ENCODE measurements at regions not wholly inside any gene's neighbourhood (a gene's known extent, or its start where the extent isn't known, plus 50 kb on each side); places are given as distances from the start of the nearest gene placed in this dataset.

GRCh38 chr4:129371065-129371464 lies 275.1 kb downstream of the C4orf33 start:
- intact Hi-C loops (cut with micrococcal nuclease): no loop called here
- ATAC-seq (ENCODE audit: low read depth) (no peak), DNase-seq (no peak)
- POLR2A ChIA-PET: no interaction called here
- TF ChIP-seq, protein P1, sequence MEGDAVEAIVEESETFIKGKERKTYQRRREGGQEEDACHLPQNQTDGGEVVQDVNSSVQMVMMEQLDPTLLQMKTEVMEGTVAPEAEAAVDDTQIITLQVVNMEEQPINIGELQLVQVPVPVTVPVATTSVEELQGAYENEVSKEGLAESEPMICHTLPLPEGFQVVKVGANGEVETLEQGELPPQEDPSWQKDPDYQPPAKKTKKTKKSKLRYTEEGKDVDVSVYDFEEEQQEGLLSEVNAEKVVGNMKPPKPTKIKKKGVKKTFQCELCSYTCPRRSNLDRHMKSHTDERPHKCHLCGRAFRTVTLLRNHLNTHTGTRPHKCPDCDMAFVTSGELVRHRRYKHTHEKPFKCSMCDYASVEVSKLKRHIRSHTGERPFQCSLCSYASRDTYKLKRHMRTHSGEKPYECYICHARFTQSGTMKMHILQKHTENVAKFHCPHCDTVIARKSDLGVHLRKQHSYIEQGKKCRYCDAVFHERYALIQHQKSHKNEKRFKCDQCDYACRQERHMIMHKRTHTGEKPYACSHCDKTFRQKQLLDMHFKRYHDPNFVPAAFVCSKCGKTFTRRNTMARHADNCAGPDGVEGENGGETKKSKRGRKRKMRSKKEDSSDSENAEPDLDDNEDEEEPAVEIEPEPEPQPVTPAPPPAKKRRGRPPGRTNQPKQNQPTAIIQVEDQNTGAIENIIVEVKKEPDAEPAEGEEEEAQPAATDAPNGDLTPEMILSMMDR (IDR thresholded peaks at IDR 0.05): no peak
- H3K9me3 Mint-ChIP-seq: no peaks in the 10 kb centered on the region
- no peaks in the 10 kb centered on the region for H3K4me1 Mint-ChIP-seq
- no peak overlapping the region for H3K27ac Mint-ChIP-seq
- H3K4me3 Mint-ChIP-seq: no peak overlapping the region
- CTCF ChIA-PET: no interaction called here
- no peaks in the 10 kb centered on the region for H3K36me3 Mint-ChIP-seq (ENCODE audit: low read depth)
- peaks cover 4% of the 10 kb centered on the region for H3K27me3 Mint-ChIP-seq

DNA sequence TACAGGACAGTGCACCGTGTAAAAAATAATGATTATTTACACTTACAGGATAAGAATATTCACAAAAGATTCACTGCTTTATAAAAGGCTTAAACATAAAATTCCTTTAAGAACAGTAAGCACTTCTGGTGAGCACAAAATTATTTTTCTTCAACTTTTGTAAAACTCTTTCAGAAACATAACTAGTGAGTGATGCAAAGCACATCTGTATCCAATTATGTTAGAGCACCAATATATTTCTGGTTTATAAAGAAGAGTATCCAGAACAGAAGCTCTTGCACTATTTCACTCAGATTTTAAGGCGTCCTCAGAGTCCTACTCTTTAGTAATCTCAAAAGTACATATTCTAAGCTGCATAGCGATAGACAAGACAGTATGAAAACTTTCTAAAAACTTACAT lies 276.0 kb downstream of the C4orf33 start:
- no peaks in the 10 kb centered on the region for H3K4me1 Mint-ChIP-seq
- ChIA-PET POLR2A (no interaction called here), CTCF (no interaction called here)
- TF ChIP-seq, protein P1 (IDR thresholded peaks at IDR 0.05): no peak
- intact Hi-C loops (cut with micrococcal nuclease): no loop called here
- no peak for ATAC-seq (ENCODE audit: low read depth)
- no peak for DNase-seq
- H3K27me3 Mint-ChIP-seq: peaks cover 4% of the 10 kb centered on the region
- H3K36me3 Mint-ChIP-seq (ENCODE audit: low read depth): no peaks in the 10 kb centered on the region
- H3K9me3 Mint-ChIP-seq: no peaks in the 10 kb centered on the region
- no peak overlapping the region for H3K27ac Mint-ChIP-seq
- no peak overlapping the region for H3K4me3 Mint-ChIP-seq

DNA sequence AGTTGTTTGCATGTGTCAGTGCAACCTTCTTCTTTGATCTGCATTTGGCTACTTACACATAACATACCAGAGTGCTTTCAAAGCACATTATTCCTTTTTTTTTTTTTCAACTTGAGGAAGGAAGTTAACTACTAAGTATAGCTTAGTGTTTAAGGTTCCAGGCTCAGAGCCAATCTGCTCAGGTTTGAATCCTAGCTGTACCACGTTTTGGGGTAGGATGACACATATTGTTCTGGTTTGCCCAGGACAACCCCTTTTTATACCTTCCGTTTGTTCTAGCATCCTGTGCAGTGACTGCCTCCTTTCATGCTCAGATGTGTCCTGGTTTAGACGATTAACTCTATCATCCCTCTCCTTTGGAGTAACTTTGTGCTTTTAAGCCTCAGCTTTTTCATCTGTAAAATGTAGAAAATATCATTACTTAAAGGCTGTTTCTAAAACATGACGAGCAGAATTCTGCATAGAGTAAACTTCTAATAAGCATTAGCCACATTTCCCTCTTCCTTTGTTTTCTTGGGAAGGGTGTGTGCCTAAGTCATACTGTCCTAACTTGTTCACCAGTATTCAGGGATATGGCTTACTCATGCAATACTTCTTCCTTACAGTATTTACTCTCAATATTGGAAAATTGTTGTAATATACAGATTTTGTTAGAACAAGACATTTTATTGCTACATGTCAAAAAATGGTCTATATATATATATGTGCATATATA lies 281.3 kb downstream of the C4orf33 start:
- Mint-ChIP-seq H3K4me1 (no peaks in the 10 kb centered on the region), H3K27ac (no peak overlapping the region), H3K4me3 (no peak overlapping the region), H3K36me3 (ENCODE audit: low read depth) (no peaks in the 10 kb centered on the region), H3K9me3 (no peaks in the 10 kb centered on the region), H3K27me3 (no peaks in the 10 kb centered on the region)
- ChIA-PET POLR2A (no interaction called here), CTCF (interaction anchor here (1.9 kb wide), 1 partner anchor 15 kb away, joined by 5 read pairs; no protein-coding TSS in a partner anchor)
- TF ChIP-seq, protein P1 (IDR thresholded peaks at IDR 0.05): no peak
- DNase-seq (no peak), ATAC-seq (ENCODE audit: low read depth) (no peak)
- intact Hi-C loops (cut with micrococcal nuclease): no loop called here

GRCh38 chr4:129378364-129378763 lies 282.4 kb downstream of the C4orf33 start:
- no peaks in the 10 kb centered on the region for H3K27me3 Mint-ChIP-seq
- DNase-seq (no peak), ATAC-seq (ENCODE audit: low read depth) (no peak)
- H3K4me3 Mint-ChIP-seq: no peak overlapping the region
- no peaks in the 10 kb centered on the region for H3K9me3 Mint-ChIP-seq
- H3K36me3 Mint-ChIP-seq (ENCODE audit: low read depth): no peaks in the 10 kb centered on the region
- intact Hi-C loops (cut with micrococcal nuclease): no loop called here
- CTCF ChIA-PET: no interaction called here
- TF ChIP-seq, protein P1 (IDR thresholded peaks at IDR 0.05): no peak
- POLR2A ChIA-PET: no interaction called here
- H3K4me1 Mint-ChIP-seq: no peaks in the 10 kb centered on the region
- H3K27ac Mint-ChIP-seq: no peak overlapping the region

- Mint-ChIP-seq H3K4me1 (no peaks in the 10 kb centered on the region), H3K36me3 (ENCODE audit: low read depth) (no peaks in the 10 kb centered on the region), H3K4me3 (no peak overlapping the region), H3K9me3 (no peaks in the 10 kb centered on the region), H3K27ac (no peak overlapping the region), H3K27me3 (no peaks in the 10 kb centered on the region)
- POLR2A ChIA-PET: no interaction called here
- CTCF ChIA-PET: no interaction called here
- ATAC-seq (ENCODE audit: low read depth) (no peak), DNase-seq (no peak)
- intact Hi-C loops (cut with micrococcal nuclease): no loop called here
- TF ChIP-seq, protein P1 (IDR thresholded peaks at IDR 0.05): no peak
Measured at GRCh38 chr4:129379429-129379828, 283.5 kb downstream of the C4orf33 start.

All from activated B cell treated with CpG ODN at 0.5 μM for 24 hours (primary cell).